Activated CD4-positive, CD25-positive, alpha-beta regulatory T cell treated with anti-CD3 and anti-CD28 coated beads, Interleukin-2, amount 50 U/mL, for 72 hours (primary cell): ENCODE measurements at regions not wholly inside any gene's neighbourhood (a gene's known extent, or its start where the extent isn't known, plus 50 kb on each side); places are given as distances from the start of the nearest gene placed in this dataset.

ENCODE experiments used
- DNase-seq: peaks from one replicate; pipeline ENCODE4 v3.0.0; 2021

DNA sequence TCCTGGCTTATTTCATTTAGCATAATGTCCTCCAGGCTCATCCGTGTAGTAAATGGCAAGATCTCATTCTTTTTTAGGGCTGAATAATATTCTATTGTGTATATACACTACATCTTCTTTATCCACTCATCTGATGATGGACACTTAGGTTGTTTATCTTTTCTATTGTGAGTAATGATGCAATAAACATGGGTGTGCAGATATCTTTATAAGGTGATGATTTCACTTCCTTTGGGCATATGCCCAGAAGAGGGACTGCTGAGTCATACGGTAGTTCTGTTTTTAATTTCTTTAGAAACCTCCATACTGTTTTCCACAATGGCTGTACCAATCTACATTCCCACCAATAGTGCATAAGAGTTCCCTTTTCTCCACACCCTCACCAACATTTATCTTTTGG lies 317.6 kb upstream of the CNKSR2 start:
- no peak for DNase-seq

- no peak for DNase-seq
These were observed 327.2 kb upstream of the CNKSR2 start for GRCh38 chrX:21047034-21047455.

- DNase-seq, result no peak
These were observed 359.9 kb upstream of the CNKSR2 start for GRCh38 chrX:21014326-21014725.

DNA sequence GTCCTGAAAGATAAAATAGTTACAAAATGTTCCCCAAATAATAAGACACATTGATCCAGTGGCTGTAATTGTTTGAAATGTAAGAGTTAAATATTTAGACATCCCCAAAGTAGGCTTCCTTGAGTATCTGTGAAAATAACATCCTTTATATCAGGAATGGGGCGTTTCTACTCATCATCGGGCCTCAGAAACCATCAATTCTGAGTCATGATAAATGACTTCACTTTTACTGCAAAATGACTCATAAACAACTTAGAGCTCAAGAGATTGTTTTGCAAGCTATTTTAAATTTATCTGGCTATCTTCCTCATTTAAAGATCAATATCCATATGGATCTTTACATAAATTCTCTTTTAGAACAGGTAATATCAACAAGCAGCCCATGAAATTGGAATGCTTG lies 369.4 kb upstream of the CNKSR2 start:
- no peak for DNase-seq

- no peak for DNase-seq
These were observed 378.4 kb upstream of the CNKSR2 start for GRCh38 chrX:20995829-20996228.

DNA sequence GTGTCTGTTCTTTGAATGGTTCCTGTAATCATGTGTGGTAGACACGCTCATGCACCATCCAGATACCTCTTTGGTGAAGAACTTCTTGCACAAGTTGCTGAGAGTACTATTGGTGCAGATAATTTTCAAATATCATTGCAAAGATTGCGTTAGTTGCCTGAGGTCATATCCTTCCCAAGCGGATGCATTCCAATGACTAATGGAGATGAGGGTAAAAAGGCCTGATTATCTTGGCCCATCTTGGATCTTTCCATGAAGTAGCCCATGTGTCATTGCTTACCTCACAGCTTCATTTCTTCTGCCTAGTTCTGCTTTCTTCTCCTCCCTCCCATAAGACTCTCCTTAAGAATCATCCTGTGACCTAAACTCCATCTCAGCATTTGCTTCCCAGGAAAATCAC lies 384.9 kb upstream of the CNKSR2 start:
- DNase-seq, result no peak

DNA sequence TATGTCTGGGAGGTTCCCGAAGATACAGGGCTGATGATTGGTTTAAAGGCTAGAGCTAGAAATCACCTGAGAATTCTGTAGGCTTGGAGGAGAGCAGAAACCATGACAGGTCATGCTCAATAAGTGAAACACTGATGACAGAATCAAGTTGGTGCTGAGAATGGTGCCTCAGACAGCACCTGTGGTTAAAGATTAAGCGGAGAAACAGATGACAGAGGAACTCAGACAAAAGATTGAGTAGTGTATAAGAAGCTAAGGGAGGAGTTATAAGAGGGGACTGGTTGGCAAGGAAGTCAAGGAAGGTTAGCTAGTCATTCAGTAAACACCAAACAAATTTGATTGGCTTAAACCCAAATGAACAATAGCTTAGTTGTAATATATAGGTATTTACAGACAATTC lies 385.4 kb upstream of the CNKSR2 start:
- no peak for DNase-seq

DNA sequence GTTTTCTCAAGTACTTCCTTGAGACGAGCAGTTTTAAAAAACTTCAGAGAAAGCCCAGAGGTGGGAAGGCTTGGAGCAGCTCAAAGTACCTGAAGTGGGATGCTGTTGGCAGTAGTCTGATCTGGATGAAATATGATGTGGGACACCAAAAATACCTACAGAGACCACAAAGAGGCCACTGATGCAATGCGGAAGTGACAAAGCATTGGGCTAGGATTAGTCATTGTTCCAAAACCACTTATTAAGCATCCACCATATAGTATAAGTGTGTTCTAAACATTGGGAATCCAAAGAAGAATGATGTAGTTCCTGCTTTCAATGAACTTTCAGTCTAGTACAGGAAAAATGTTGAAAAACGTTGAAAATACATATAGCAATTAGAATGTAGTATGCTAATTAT lies 386.1 kb upstream of the CNKSR2 start:
- DNase-seq, result no peak

DNA sequence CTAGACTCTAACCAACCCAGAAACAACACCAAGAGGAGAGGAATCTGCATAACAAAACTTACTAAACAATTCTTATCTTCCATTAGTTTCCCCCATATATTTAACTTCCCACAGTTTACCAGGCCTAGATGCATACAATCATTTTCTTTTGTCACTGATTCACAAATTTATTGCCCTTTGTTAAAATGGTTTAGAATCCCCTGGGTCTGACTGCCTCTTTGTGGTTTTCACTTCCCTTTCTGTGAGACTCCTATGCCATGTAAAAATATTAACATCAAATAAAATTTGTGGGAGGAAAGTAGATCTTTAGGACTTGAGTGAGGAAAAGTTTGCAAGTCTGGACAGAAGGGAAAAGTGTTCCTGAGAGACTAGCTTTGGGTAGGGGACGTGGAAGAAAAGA lies 393.8 kb upstream of the CNKSR2 start:
- no peak for DNase-seq

DNA sequence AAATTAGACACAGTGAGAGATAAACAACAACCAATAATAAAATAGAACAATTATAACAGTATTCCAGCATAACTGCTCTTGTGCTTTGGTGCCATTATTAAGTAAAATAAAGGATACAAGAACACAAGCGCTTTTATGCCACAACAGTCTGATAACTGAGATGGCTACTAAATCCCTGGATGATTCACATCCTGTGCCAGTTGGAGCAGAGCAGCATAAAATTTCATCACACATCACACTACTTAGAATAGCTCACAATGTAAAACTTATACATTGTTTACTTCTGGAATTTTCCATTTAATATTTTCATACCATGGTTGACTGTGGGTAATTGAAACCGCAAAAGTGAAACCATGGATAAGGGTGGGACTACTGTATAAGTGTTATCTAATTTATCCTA lies 399.9 kb upstream of the CNKSR2 start:
- DNase-seq, result no peak

DNA sequence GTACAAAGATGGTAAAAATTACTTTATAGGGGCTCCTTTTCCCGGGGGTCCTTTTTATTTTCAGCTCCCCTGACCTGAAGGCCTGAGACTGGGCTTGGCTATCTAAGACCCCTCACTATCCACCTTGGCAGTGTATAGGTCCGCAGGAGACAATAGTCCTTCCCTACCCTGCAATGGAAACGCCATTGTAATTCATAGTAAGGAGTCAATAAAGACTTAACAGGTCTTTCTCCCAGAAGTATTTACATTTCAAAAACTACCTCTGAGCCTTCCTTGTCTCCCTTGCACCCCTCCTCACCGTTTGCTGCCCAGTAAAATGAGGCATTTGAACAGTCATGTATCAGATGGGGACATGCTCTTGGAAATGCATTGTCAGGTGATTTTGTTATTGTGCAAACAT lies 401.2 kb upstream of the CNKSR2 start:
- DNase-seq, result no peak

DNA sequence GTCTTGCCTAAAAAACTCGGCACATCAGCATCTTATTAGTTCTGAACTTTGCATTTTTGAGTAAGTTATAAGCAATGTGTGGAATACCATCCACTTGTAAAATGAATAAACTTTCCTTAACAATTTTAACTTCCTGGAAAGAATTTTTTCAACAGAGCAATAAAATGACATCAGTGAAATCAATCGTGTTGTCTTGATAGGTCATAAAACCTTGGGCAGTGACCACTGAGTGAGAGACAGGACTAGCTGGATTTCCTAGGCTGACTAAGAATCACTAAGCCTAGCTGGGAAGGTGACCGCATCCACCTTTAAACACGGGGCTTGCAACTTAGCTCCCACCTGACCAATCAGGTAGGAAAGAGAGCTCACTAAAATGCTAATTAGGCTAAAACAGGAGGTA lies 403.0 kb upstream of the CNKSR2 start:
- DNase-seq, result no peak

DNA sequence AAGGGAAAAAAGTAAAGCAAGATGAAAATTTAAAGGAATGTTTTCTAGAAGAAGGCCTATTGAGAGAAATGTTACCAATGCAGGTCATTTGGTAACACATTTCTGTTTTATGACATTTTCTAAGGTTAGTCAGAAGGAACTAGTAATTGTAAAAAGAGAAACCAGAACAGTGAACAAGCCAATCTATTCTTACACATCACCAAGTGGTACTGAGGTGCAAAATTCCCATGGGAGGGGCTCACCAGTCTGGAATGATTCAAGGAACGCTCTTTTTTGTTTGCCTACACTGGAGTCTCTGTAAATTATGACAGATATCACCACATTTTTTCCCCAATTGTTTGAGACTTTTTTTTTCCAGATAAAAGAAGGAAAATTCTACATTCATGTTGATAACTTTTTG lies 404.7 kb upstream of the CNKSR2 start:
- no peak for DNase-seq

DNA sequence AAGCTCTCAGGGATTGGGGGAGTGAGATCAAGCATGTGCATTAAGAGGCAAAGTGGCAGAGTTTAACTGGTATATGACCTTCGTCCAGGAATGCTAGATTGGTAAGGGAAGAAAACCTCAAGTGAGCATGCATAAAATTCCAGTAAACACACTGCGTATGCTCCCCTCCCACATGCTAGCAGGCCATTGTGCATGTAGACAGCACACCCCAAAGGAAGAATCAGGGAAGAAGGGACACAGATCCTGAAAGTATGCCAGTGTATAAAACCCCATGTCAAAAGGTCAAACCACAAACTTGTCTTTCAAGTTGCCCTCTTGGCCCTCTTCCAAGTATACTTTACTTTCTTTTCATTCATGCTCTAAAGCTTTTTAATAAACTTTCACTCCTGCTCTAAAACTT lies 405.2 kb upstream of the CNKSR2 start:
- no peak for DNase-seq

- DNase-seq, result no peak
These were observed 406.5 kb upstream of the CNKSR2 start for GRCh38 chrX:20967725-20968124.

GRCh38 chrX:20965270-20966044 lies 408.8 kb upstream of the CNKSR2 start:
- no peak for DNase-seq

DNA sequence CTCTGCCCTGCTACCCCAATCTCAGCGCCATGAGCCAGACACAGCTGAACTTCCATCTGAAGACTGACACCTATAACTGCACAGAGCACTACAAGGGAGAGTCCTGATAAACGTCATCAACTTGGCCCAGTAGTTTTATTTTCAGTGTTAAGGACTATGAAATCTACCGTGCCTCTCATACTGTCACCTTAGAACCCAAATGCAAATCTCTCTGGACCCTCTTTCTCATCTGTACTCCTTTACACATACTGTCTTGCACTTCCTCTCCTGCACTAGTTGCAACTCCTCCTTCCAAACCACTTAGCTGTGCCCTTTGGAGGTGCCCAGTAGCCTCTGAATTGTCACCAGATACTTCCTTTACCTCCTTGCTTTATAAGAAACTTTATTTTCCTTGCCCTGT lies 420.2 kb upstream of the CNKSR2 start:
- DNase-seq, result no peak

DNA sequence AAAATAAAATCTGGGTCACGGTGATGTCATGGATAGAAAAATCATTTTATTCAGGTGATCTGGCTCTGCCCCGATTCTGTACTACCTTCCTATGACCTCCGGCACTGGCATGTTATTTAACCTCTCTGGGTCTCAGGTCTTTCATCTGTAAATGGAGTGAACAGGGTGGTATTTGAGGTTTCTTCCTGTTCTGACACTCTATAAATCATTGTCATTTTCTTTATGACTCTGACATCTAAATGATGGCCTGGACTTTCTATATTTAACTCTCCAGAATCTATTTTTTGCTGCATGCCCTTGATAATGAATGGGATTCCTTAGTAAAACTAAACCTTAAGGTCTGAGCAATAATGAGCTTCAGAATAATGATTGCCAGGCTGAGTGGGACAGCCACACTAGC lies 422.0 kb upstream of the CNKSR2 start:
- DNase-seq, result no peak

DNA sequence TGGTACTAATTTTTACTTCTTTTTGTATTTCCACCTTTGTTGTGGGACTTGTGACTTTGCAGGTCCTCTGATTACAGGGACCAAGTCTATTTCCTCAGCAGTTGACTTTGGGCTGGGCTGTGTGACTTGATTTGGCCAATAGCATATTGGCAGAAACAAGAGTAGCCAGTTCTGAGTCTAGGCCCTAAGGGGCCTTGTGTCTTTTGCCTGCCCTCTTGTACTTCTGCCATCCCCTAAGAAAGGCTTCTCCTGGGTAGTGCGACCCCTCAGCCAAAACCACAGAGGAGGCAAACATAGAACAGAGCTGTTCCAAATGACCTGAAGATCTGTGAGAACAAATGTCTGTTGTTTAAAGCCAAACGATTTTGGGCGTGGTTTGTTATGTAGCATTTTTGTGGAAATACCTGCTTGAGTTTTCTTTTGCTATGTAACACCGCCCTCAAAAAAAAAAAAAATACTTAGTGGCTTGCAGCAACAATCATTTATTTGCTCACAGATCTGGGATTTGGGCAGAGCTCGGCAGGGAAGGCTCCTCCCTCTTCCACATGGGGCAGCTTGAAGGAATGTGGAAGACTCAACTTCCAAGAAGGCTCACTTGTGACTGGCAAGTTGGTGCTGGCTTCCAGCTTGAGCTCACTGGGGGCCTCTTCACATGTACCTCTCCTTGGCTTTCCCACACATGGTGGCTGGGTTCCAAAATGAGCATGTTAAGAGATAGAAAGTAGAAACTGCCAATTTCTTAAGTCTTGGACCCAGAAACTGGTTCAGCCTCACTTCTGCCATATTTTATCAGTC lies 423.0 kb upstream of the CNKSR2 start:
- DNase-seq, result no peak

DNA sequence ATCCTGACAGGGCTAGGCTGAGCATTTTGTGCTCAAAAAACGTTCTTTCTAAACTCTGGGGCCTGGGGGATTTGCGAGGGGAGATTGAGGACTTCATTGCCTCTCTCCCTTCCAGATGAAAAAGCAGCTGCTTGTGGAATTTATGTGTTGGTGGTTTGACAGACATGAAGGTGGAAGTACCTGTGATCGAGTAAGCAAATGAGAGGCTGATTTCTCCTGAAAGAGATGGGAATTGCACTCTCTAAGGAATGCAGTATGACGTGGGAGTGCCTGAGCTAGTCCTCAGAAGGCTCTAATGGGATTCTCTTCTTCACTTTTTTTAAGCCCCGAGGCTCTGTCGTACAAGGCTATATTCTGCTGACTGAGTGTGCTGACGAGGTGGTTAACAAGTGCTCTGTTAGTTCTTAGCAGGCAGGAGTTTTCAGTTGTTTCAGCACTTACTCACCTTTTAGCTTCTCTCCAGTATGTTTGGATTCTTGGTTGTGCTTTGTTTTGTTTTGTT lies 426.8 kb upstream of the CNKSR2 start:
- DNase-seq, result no peak

- no peak for DNase-seq
These were observed 460.5 kb upstream of the CNKSR2 start for GRCh38 chrX:20913760-20914159.

- no peak for DNase-seq
These were observed 467.6 kb upstream of the CNKSR2 start for GRCh38 chrX:20906571-20906970.

- no peak for DNase-seq
These were observed 489.7 kb upstream of the CNKSR2 start for GRCh38 chrX:20884565-20884964.

- DNase-seq, result no peak
These were observed 510.6 kb upstream of the CNKSR2 start for GRCh38 chrX:20863649-20864048.
